ENCODE measurements at regions not wholly inside any gene's neighbourhood (a gene's known extent, or its start where the extent isn't known, plus 50 kb on each side); places are given as distances from the start of the nearest gene placed in this dataset.

DNA sequence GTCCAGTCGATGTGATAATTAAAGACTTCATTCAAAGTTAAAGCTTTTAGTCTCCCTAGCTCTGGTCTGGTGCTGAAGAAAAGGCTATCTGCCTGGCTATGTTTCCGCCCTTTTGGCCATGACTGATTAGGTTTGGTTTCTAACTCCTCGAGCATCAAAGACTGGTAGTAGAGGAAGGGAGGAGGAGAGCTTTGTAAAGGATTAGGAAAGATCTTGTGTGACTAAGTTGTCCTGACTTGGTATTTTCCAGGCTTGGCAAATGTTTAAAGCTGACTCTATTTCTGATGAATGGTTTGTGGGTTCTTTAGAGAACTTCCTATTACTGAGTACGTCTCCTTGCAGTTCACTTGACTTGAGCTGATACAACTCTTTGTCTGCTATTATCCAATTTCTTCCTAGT lies 312.9 kb downstream of the GJA1 start:
- TF ChIP-seq, protein P1, sequence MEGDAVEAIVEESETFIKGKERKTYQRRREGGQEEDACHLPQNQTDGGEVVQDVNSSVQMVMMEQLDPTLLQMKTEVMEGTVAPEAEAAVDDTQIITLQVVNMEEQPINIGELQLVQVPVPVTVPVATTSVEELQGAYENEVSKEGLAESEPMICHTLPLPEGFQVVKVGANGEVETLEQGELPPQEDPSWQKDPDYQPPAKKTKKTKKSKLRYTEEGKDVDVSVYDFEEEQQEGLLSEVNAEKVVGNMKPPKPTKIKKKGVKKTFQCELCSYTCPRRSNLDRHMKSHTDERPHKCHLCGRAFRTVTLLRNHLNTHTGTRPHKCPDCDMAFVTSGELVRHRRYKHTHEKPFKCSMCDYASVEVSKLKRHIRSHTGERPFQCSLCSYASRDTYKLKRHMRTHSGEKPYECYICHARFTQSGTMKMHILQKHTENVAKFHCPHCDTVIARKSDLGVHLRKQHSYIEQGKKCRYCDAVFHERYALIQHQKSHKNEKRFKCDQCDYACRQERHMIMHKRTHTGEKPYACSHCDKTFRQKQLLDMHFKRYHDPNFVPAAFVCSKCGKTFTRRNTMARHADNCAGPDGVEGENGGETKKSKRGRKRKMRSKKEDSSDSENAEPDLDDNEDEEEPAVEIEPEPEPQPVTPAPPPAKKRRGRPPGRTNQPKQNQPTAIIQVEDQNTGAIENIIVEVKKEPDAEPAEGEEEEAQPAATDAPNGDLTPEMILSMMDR (IDR thresholded peaks at IDR 0.05; ENCODE audit: insufficient read depth, low read length), result no peak
- no peak for TF ChIP-seq POLR2AphosphoS5 (IDR thresholded peaks at IDR 0.05; ENCODE audit: low read depth)
- TF ChIP-seq, protein P2, sequence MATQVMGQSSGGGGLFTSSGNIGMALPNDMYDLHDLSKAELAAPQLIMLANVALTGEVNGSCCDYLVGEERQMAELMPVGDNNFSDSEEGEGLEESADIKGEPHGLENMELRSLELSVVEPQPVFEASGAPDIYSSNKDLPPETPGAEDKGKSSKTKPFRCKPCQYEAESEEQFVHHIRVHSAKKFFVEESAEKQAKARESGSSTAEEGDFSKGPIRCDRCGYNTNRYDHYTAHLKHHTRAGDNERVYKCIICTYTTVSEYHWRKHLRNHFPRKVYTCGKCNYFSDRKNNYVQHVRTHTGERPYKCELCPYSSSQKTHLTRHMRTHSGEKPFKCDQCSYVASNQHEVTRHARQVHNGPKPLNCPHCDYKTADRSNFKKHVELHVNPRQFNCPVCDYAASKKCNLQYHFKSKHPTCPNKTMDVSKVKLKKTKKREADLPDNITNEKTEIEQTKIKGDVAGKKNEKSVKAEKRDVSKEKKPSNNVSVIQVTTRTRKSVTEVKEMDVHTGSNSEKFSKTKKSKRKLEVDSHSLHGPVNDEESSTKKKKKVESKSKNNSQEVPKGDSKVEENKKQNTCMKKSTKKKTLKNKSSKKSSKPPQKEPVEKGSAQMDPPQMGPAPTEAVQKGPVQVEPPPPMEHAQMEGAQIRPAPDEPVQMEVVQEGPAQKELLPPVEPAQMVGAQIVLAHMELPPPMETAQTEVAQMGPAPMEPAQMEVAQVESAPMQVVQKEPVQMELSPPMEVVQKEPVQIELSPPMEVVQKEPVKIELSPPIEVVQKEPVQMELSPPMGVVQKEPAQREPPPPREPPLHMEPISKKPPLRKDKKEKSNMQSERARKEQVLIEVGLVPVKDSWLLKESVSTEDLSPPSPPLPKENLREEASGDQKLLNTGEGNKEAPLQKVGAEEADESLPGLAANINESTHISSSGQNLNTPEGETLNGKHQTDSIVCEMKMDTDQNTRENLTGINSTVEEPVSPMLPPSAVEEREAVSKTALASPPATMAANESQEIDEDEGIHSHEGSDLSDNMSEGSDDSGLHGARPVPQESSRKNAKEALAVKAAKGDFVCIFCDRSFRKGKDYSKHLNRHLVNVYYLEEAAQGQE (IDR thresholded peaks at IDR 0.05; ENCODE audit: insufficient replicate concordance, low read depth), result no peak
